Skeletal muscle tissue (tissue), 3 donors: ENCODE measurements at regions not wholly inside any gene's neighbourhood (a gene's known extent, or its start where the extent isn't known, plus 50 kb on each side); places are given as distances from the start of the nearest gene placed in this dataset.

Experiments used
- H3K27ac ChIP-seq: one replicate; pipeline ENCODE4 v1.7.0; 2013; ENCODE audit warnings: mild to moderate bottlenecking, low read depth, low read length, inconsistent platforms
- H3K27me3 ChIP-seq, 3 donors: one replicate each; pipeline ENCODE4 v1.7.0; 2013; ENCODE audit warnings: low read length in 3 of 3; ENCODE audit not compliant: control insufficient read depth in 3 of 3, insufficient read depth in 3 of 3
- H3K36me3 ChIP-seq, 3 donors: one replicate each; pipeline ENCODE4 v1.7.0; 2013; ENCODE audit warnings: low read length in 3 of 3; ENCODE audit not compliant: control insufficient read depth in 3 of 3, insufficient read depth in 3 of 3
- H3K4me1 ChIP-seq, 3 donors: one replicate each; pipeline ENCODE4 v1.7.0; 2013; ENCODE audit warnings: low read length in 3 of 3, mild to moderate bottlenecking in 3 of 3; ENCODE audit not compliant: control insufficient read depth in 3 of 3, insufficient read depth in 3 of 3
- H3K4me3 ChIP-seq, 3 donors: one replicate each; pipeline ENCODE4 v1.7.0; 2013; ENCODE audit warnings: low read length in 3 of 3
- H3K9ac ChIP-seq, 3 donors: one replicate each; pipeline ENCODE4 v1.7.0; 2013; ENCODE audit warnings: low read length in 3 of 3, mild to moderate bottlenecking in 3 of 3, moderate library complexity in 2 of 3, low read depth in 1 of 3
- H3K9me3 ChIP-seq, 3 donors: one replicate each; pipeline ENCODE4 v1.7.0; 2013; ENCODE audit warnings: low read length in 3 of 3; ENCODE audit not compliant: control insufficient read depth in 3 of 3
- donor health status: Osteomylitis.

- Histone ChIP-seq H3K9ac (no peak overlapping the region), H3K4me1 (no peaks in the 10 kb centered on the region), H3K27me3 (peaks cover 0 to 8% (median 0%) of the 10 kb centered on the region in 3 donors), H3K9me3 (peaks cover 0 to 5% (median 0%) of the 10 kb centered on the region in 3 donors), H3K27ac (no peak overlapping the region), H3K4me3 (no peak overlapping the region), H3K36me3 (no peaks in the 10 kb centered on the region)
These were observed 75.5 kb downstream of the HMX1 start for GRCh38 chr4:8796096-8796495.

GRCh38 chr4:8795140-8795539 is 76.5 kb downstream of the HMX1 start:
- Histone ChIP-seq H3K27me3 (peaks cover 3 to 14% (median 4%) of the 10 kb centered on the region in 3 donors), H3K9ac (no peak overlapping the region), H3K4me3 (no peak overlapping the region), H3K36me3 (no peaks in the 10 kb centered on the region), H3K9me3 (peaks cover 0 to 5% (median 0%) of the 10 kb centered on the region in 3 donors), H3K4me1 (no peaks in the 10 kb centered on the region), H3K27ac (no peak overlapping the region)

- H3K36me3 ChIP-seq = no peaks in the 10 kb centered on the region
- H3K27me3 ChIP-seq = peaks cover 4 to 17% (median 7%) of the 10 kb centered on the region in 3 donors
- H3K9me3 ChIP-seq = peaks cover 0 to 5% (median 0%) of the 10 kb centered on the region in 3 donors
- H3K9ac ChIP-seq = no peak overlapping the region
- H3K27ac ChIP-seq = no peak overlapping the region
- no peak overlapping the region for H3K4me3 ChIP-seq
- H3K4me1 ChIP-seq = no peaks in the 10 kb centered on the region
These were observed 77.1 kb downstream of the HMX1 start for GRCh38 chr4:8794491-8794890.

GRCh38 chr4:8793571-8794160 is 78.0 kb downstream of the HMX1 start:
- H3K36me3 ChIP-seq = no peaks in the 10 kb centered on the region
- peaks cover 0 to 5% (median 0%) of the 10 kb centered on the region in 3 donors for H3K9me3 ChIP-seq
- peaks cover 4 to 19% (median 8%) of the 10 kb centered on the region in 3 donors for H3K27me3 ChIP-seq
- H3K27ac ChIP-seq = no peak overlapping the region
- no peaks in the 10 kb centered on the region for H3K4me1 ChIP-seq
- H3K4me3 ChIP-seq = no peak overlapping the region
- no peak overlapping the region for H3K9ac ChIP-seq

GRCh38 chr4:8792491-8792890 is 79.1 kb downstream of the HMX1 start:
- H3K27me3 ChIP-seq = peaks cover 4 to 20% (median 8%) of the 10 kb centered on the region in 3 donors
- no peak overlapping the region for H3K9ac ChIP-seq
- no peaks in the 10 kb centered on the region for H3K36me3 ChIP-seq
- H3K27ac ChIP-seq = no peak overlapping the region
- H3K9me3 ChIP-seq = peaks cover 0 to 5% (median 0%) of the 10 kb centered on the region in 3 donors
- H3K4me3 ChIP-seq = no peak overlapping the region
- H3K4me1 ChIP-seq = no peaks in the 10 kb centered on the region

- peaks cover 0 to 5% (median 0%) of the 10 kb centered on the region in 3 donors for H3K9me3 ChIP-seq
- H3K27me3 ChIP-seq = peaks cover 4 to 29% (median 12%) of the 10 kb centered on the region in 3 donors
- H3K4me3 ChIP-seq = no peak overlapping the region
- no peaks in the 10 kb centered on the region for H3K4me1 ChIP-seq
- H3K27ac ChIP-seq = no peak overlapping the region
- no peaks in the 10 kb centered on the region for H3K36me3 ChIP-seq
- no peak overlapping the region for H3K9ac ChIP-seq
These were observed 80.0 kb downstream of the HMX1 start for GRCh38 chr4:8791609-8792008.

GRCh38 chr4:8790749-8791148 is 80.9 kb downstream of the HMX1 start:
- H3K9me3 ChIP-seq = peaks cover 0 to 5% (median 0%) of the 10 kb centered on the region in 3 donors
- peaks cover 9 to 33% (median 16%) of the 10 kb centered on the region in 3 donors for H3K27me3 ChIP-seq
- H3K27ac ChIP-seq = no peak overlapping the region

GRCh38 chr4:8788174-8788573 is 83.5 kb downstream of the HMX1 start:
- H3K27me3 ChIP-seq = peaks cover 9 to 29% (median 16%) of the 10 kb centered on the region in 3 donors

More at GRCh38 chr4:8790749-8791148, 80.9 kb downstream of the HMX1 start:
- Histone ChIP-seq H3K4me3 (no peak overlapping the region), H3K36me3 (no peaks in the 10 kb centered on the region), H3K9ac (no peak overlapping the region), H3K4me1 (no peaks in the 10 kb centered on the region)

GRCh38 chr4:8786166-8786565 is 85.5 kb downstream of the HMX1 start:
- Histone ChIP-seq H3K4me3 (no peak overlapping the region), H3K27me3 (peaks cover 11 to 38% (median 20%) of the 10 kb centered on the region in 3 donors), H3K27ac (no peak overlapping the region), H3K36me3 (no peaks in the 10 kb centered on the region), H3K9ac (no peak overlapping the region), H3K4me1 (no peaks in the 10 kb centered on the region), H3K9me3 (no peaks in the 10 kb centered on the region)

More at GRCh38 chr4:8788174-8788573, 83.5 kb downstream of the HMX1 start:
- peaks cover 0 to 5% (median 0%) of the 10 kb centered on the region in 3 donors for H3K9me3 ChIP-seq
- H3K9ac ChIP-seq = no peak overlapping the region
- H3K4me1 ChIP-seq = no peaks in the 10 kb centered on the region
- H3K36me3 ChIP-seq = no peaks in the 10 kb centered on the region
- no peak overlapping the region for H3K27ac ChIP-seq
- H3K4me3 ChIP-seq = no peak overlapping the region

- Histone ChIP-seq H3K36me3 (no peaks in the 10 kb centered on the region), H3K4me1 (no peaks in the 10 kb centered on the region), H3K4me3 (no peak overlapping the region), H3K27ac (no peak overlapping the region), H3K27me3 (peaks cover 9 to 38% (median 24%) of the 10 kb centered on the region in 3 donors), H3K9me3 (no peaks in the 10 kb centered on the region), H3K9ac (no peak overlapping the region)
These were observed 85.9 kb downstream of the HMX1 start for GRCh38 chr4:8785656-8786142.
